AG20443 (cell line): ENCODE measurements at regions not wholly inside any gene's neighbourhood (a gene's known extent, or its start where the extent isn't known, plus 50 kb on each side); places are given as distances from the start of the nearest gene placed in this dataset.

Source experiments
- DNase-seq: peaks from one replicate; pipeline ENCODE4 v3.0.0; 2012; ENCODE audit warnings: low spot score, mixed read lengths

- no peak for DNase-seq
These were observed 529.5 kb upstream of the CDH8 start for GRCh38 chr16:62565706-62566105.

- no peak for DNase-seq
These were observed 528.1 kb upstream of the CDH8 start for GRCh38 chr16:62564291-62564690.

GRCh38 chr16:62562121-62562520 lies 525.9 kb upstream of the CDH8 start:
- no peak for DNase-seq

- DNase-seq = no peak
These were observed 513.6 kb upstream of the CDH8 start for GRCh38 chr16:62549875-62550274.

GRCh38 chr16:62548095-62548494 lies 511.9 kb upstream of the CDH8 start:
- DNase-seq = no peak

GRCh38 chr16:62546701-62547100 lies 510.5 kb upstream of the CDH8 start:
- DNase-seq = no peak

- DNase-seq = no peak
These were observed 508.8 kb upstream of the CDH8 start for GRCh38 chr16:62545039-62545438.

GRCh38 chr16:62543516-62543915 lies 507.3 kb upstream of the CDH8 start:
- no peak for DNase-seq

GRCh38 chr16:62539657-62540056 lies 503.4 kb upstream of the CDH8 start:
- no peak for DNase-seq

- no peak for DNase-seq
These were observed 494.2 kb upstream of the CDH8 start for GRCh38 chr16:62530426-62530825.

- DNase-seq = no peak
These were observed 479.8 kb upstream of the CDH8 start for GRCh38 chr16:62516001-62516400.

- DNase-seq = no peak
These were observed 466.8 kb upstream of the CDH8 start for GRCh38 chr16:62503073-62503472.

- DNase-seq = no peak
These were observed 442.7 kb upstream of the CDH8 start for GRCh38 chr16:62478903-62479458.

GRCh38 chr16:62477796-62478195 lies 441.6 kb upstream of the CDH8 start:
- no peak for DNase-seq

GRCh38 chr16:62475573-62475972 lies 439.3 kb upstream of the CDH8 start:
- DNase-seq = no peak

- DNase-seq = no peak
These were observed 426.7 kb upstream of the CDH8 start for GRCh38 chr16:62462971-62463370.

- DNase-seq = no peak
These were observed 414.1 kb upstream of the CDH8 start for GRCh38 chr16:62450291-62450690.

- no peak for DNase-seq
These were observed 409.7 kb upstream of the CDH8 start for GRCh38 chr16:62445909-62446308.

- no peak for DNase-seq
These were observed 388.0 kb upstream of the CDH8 start for GRCh38 chr16:62424206-62424605.

GRCh38 chr16:62408760-62409159 lies 372.5 kb upstream of the CDH8 start:
- no peak for DNase-seq

GRCh38 chr16:62406387-62406786 lies 370.1 kb upstream of the CDH8 start:
- no peak for DNase-seq

- no peak for DNase-seq
These were observed 368.8 kb upstream of the CDH8 start for GRCh38 chr16:62404842-62405611.

GRCh38 chr16:62392698-62393097 lies 356.5 kb upstream of the CDH8 start:
- DNase-seq = no peak

GRCh38 chr16:62391940-62392339 lies 355.7 kb upstream of the CDH8 start:
- no peak for DNase-seq
